IMR-90 (cell line): ENCODE measurements at regions not wholly inside any gene's neighbourhood (a gene's known extent, or its start where the extent isn't known, plus 50 kb on each side); places are given as distances from the start of the nearest gene placed in this dataset.

ENCODE experiments used
- ATAC-seq: fragments of 200-7000 bp; cut with Tn5 transposase; 2 replicates; pipeline ENCODE4 v1.9.1; 2020; ENCODE audit warnings: low read depth, mild to moderate bottlenecking, moderate library complexity
- BruUV-seq: library from RNA; stranded (reverse); fragments of 400-500 nt; replicated peaks from 2 replicates; lab custom pipeline; 2021; lab: Mats Ljungman, UMichigan
- CTCF ChIA-PET: fragments of 300-600 bp; formaldehyde crosslinking; extraction: SDS; loops from one replicate; lab custom pipeline; 2021; ENCODE audit warnings: antibody characterized with exemption; lab: Yijun Ruan, JAX
- POLR2A ChIA-PET: fragments of 300-600 bp; sonication (Branson Sonifier 250); formaldehyde crosslinking; loops from one replicate; lab custom pipeline; 2022; ENCODE audit warnings: antibody characterized with exemption; ENCODE audit not compliant: unreplicated experiment; lab: Charles Lee
- DNase-seq: peaks from one replicate; pipeline ENCODE4 v3.0.0; 2013
- H2AFZ ChIP-seq: replicated peaks from 2 replicates; pipeline ENCODE3; 2013; ENCODE audit warnings: low read length, mild to moderate bottlenecking; ENCODE audit not compliant: poor library complexity
- H2AK5ac ChIP-seq: 2 replicates; pipeline ENCODE4 v1.6.1; 2013; ENCODE audit warnings: low read depth, low read length, inconsistent platforms
- H2AK9ac ChIP-seq: replicated peaks from 2 replicates; pipeline ENCODE3; 2013; ENCODE audit warnings: mild to moderate bottlenecking, low read depth, low read length, moderate library complexity; ENCODE audit not compliant: poor library complexity
- H2BK120ac ChIP-seq: 2 replicates; pipeline ENCODE4 v1.6.1; 2013; ENCODE audit warnings: low read depth, low read length, inconsistent platforms
- H2BK15ac ChIP-seq: 3 replicates; pipeline ENCODE4 v1.6.1; 2013; ENCODE audit warnings: low read depth, low read length, inconsistent platforms
- H2BK20ac ChIP-seq: 2 replicates; pipeline ENCODE4 v1.6.1; 2013; ENCODE audit warnings: low read depth, mild to moderate bottlenecking, inconsistent platforms, low read length, moderate library complexity
- H2BK5ac ChIP-seq: 2 replicates; pipeline ENCODE4 v1.6.1; 2013; ENCODE audit warnings: mild to moderate bottlenecking, low read depth, low read length, inconsistent platforms; ENCODE audit not compliant: poor library complexity, severe bottlenecking
- H3K14ac ChIP-seq: replicated peaks from 2 replicates; pipeline ENCODE4 v1.6.1; 2013; ENCODE audit warnings: low read depth, low read length, inconsistent platforms
- H3K18ac ChIP-seq: 2 replicates; pipeline ENCODE4 v1.6.1; 2013; ENCODE audit warnings: low read depth, low read length, control low read depth
- H3K23ac ChIP-seq: 2 replicates; pipeline ENCODE4 v1.6.1; 2013; ENCODE audit warnings: low read depth, low read length, inconsistent platforms
- H3K27ac ChIP-seq: 2 replicates; pipeline ENCODE4 v1.5.1; 2013; ENCODE audit warnings: mild to moderate bottlenecking, control low read depth, low read length; ENCODE audit not compliant: insufficient read depth
- H3K27me3 ChIP-seq: 2 replicates; pipeline ENCODE4 v1.6.1; 2013; ENCODE audit warnings: low read length; ENCODE audit not compliant: control insufficient read depth, insufficient read depth
- H3K36me3 ChIP-seq: 2 replicates; pipeline ENCODE4 v1.6.1; 2013; ENCODE audit warnings: low read length, mixed read lengths; ENCODE audit not compliant: control insufficient read depth, insufficient read depth
- H3K4ac ChIP-seq: 2 replicates; pipeline ENCODE4 v1.6.1; 2013; ENCODE audit warnings: low read depth, low read length, inconsistent platforms
- H3K4me1 ChIP-seq: 2 replicates; pipeline ENCODE4 v1.6.1; 2013; ENCODE audit warnings: low read length, mixed read lengths; ENCODE audit not compliant: control insufficient read depth, insufficient read depth
- H3K4me2 ChIP-seq: 2 replicates; pipeline ENCODE4 v1.6.1; 2013; ENCODE audit warnings: low read depth, mild to moderate bottlenecking, control low read depth, low read length, moderate library complexity
- H3K4me3 ChIP-seq: 2 replicates; pipeline ENCODE4 v1.5.1; 2013; ENCODE audit warnings: low read depth, mild to moderate bottlenecking, control low read depth, low read length, moderate library complexity; ENCODE audit not compliant: insufficient read depth
- H3K56ac ChIP-seq: 2 replicates; pipeline ENCODE4 v1.6.1; 2013; ENCODE audit warnings: low read length, inconsistent platforms; ENCODE audit not compliant: insufficient read depth; ENCODE audit errors: extremely low read depth
- H3K79me1 ChIP-seq, 2 experiments: 2 replicates each; pipeline ENCODE4 v1.6.1; 2013; ENCODE audit warnings: low read length in 2 of 2, inconsistent platforms in 1 of 2, low read depth in 1 of 2
- H3K9ac ChIP-seq: 2 replicates; pipeline ENCODE4 v1.6.1; 2013; ENCODE audit warnings: low read depth, low read length, control low read depth
- H3K9me1 ChIP-seq: 2 replicates; pipeline ENCODE4 v1.6.1; 2013; ENCODE audit warnings: low read length, inconsistent platforms; ENCODE audit not compliant: insufficient read depth
- H3K9me3 ChIP-seq: 2 replicates; pipeline ENCODE4 v1.6.1; 2013; ENCODE audit warnings: low read length; ENCODE audit not compliant: control insufficient read depth, insufficient read depth
- H4K20me1 ChIP-seq: 2 replicates; pipeline ENCODE4 v1.6.1; 2013; ENCODE audit warnings: low read length, inconsistent platforms; ENCODE audit not compliant: insufficient read depth
- H4K5ac ChIP-seq: 2 replicates; pipeline ENCODE4 v1.6.1; 2013; ENCODE audit warnings: mild to moderate bottlenecking, low read depth, low read length, control low read depth
- H4K8ac ChIP-seq, 2 experiments: 2 replicates each; pipeline ENCODE4 v1.6.1; 2013; ENCODE audit warnings: low read depth in 2 of 2, low read length in 2 of 2, control low read depth in 1 of 2, inconsistent platforms in 1 of 2
- H4K91ac ChIP-seq: 2 replicates; pipeline ENCODE4 v1.6.1; 2013; ENCODE audit warnings: low read depth, low read length, inconsistent platforms; ENCODE audit not compliant: insufficient read depth
- BHLHE40 ChIP-seq: fragments of 150-350 bp; IDR thresholded peaks from 2 replicates; pipeline ENCODE4 v1.6.1; 2016; ENCODE audit warnings: mild to moderate bottlenecking, low read depth, low read length
- CEBPB ChIP-seq: IDR thresholded peaks from 2 replicates; pipeline ENCODE4 v1.6.1; 2012; ENCODE audit warnings: low read depth, low read length, improper control_type of control experiment
- CHD1 ChIP-seq: IDR thresholded peaks from 2 replicates; pipeline ENCODE4 v1.6.1; 2012; ENCODE audit warnings: low read depth, low read length, improper control_type of control experiment
- FOS ChIP-seq: fragments of 150-350 bp; IDR thresholded peaks from 2 replicates; pipeline ENCODE4 v1.6.1; 2016; ENCODE audit warnings: low read depth, low read length
- MAFK ChIP-seq: IDR thresholded peaks from 2 replicates; pipeline ENCODE4 v1.6.1; 2012; ENCODE audit warnings: low read depth, low read length, improper control_type of control experiment
- MAZ ChIP-seq: IDR thresholded peaks from 2 replicates; pipeline ENCODE4 v1.6.1; 2012; ENCODE audit warnings: low read depth, mild to moderate bottlenecking, low read length, improper control_type of control experiment, moderate library complexity, borderline replicate concordance
- MXI1 ChIP-seq: IDR thresholded peaks from 2 replicates; pipeline ENCODE4 v1.6.1; 2012; ENCODE audit warnings: low read depth, mild to moderate bottlenecking, low read length, moderate library complexity, borderline replicate concordance
- NFE2L2 ChIP-seq: fragments of 150-350 bp; IDR thresholded peaks from 2 replicates; pipeline ENCODE4 v1.6.1; 2016; ENCODE audit warnings: low read depth, mild to moderate bottlenecking, low read length
- POLR2A ChIP-seq: IDR thresholded peaks from 2 replicates; pipeline ENCODE4 v1.6.1; 2012; ENCODE audit warnings: mild to moderate bottlenecking, low read depth, low read length
- RAD21 ChIP-seq: IDR thresholded peaks from 2 replicates; pipeline ENCODE4 v1.6.1; 2012; ENCODE audit warnings: low read length, improper control_type of control experiment
- RCOR1 ChIP-seq: IDR thresholded peaks from 2 replicates; pipeline ENCODE4 v1.6.1; 2012; ENCODE audit warnings: mild to moderate bottlenecking, low read length, improper control_type of control experiment; ENCODE audit not compliant: insufficient replicate concordance
- RFX5 ChIP-seq: IDR thresholded peaks from 2 replicates; pipeline ENCODE4 v1.8.0; 2012; ENCODE audit warnings: low read depth, mild to moderate bottlenecking, low read length, moderate library complexity
- SMC3 ChIP-seq: fragments of 150-350 bp; IDR thresholded peaks from 2 replicates; pipeline ENCODE4 v1.6.1; 2016; ENCODE audit warnings: low read depth, mild to moderate bottlenecking, antibody characterized with exemption, low read length, moderate library complexity
- WGBS, 2 experiments: methylation state at CpG; one replicate each; pipeline versions ENCODE4 v1.1.5 to v1.1.7; 2013; ENCODE audit warnings: missing lambda C conversion rate in 2 of 2; ENCODE audit not compliant: insufficient read length in 1 of 2; ENCODE audit errors: extremely low coverage in 2 of 2; 5-methylcytosine and 5-hydroxymethylcytosine counted together
- dilution Hi-C: fragments of 300-500 bp; cut with HindIII; formaldehyde crosslinking; loops from one replicate; pipeline ENCODE4 v1.14.3; 2018; ENCODE audit warnings: low sequenced_read_pairs; ENCODE audit not compliant: unreplicated experiment
- in situ Hi-C: fragments of 300-500 bp; cut with MboI; formaldehyde crosslinking; loops from 3 replicates; pipeline ENCODE4 v1.14.3; 2019; ENCODE audit warnings: low sequenced_read_pairs, inconsistent platforms, mixed read lengths
- intact Hi-C: fragments of 100-400 bp; cut with micrococcal nuclease; formaldehyde crosslinking; loops from 2 replicates; pipeline ENCODE4 v1.10.0; 2022
- TF ChIP-seq, protein P1 (sequence below): conservative IDR thresholded peaks from 2 replicates; pipeline ENCODE4 v1.5.1; 2012; ENCODE audit warnings: mild to moderate bottlenecking, low read depth, low read length, improper control_type of control experiment
- TF ChIP-seq, protein P2 (sequence below): fragments of 150-350 bp; IDR thresholded peaks from 2 replicates; pipeline ENCODE4 v1.6.1; 2016; ENCODE audit warnings: low read depth, mild to moderate bottlenecking, low read length, moderate library complexity, borderline replicate concordance
- TF ChIP-seq, protein P3 (sequence below): fragments of 150-350 bp; IDR thresholded peaks from 2 replicates; pipeline ENCODE4 v1.6.1; 2017; ENCODE audit warnings: mild to moderate bottlenecking, antibody characterized with exemption, low read length, low read depth

DNA sequence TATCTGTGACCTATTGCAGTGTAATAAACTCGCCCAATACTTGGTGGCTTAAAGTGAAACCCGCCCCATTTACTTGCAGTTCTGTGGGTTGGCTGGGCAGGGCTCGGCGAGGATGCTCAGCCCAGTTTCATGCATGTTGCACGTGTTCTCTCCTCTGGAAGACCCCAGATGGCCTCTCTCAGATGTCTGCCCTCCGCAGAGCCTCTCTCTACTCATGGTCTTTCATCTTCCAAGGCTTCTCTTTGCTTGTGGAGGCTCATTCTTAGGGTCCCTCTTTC lies 251.4 kb downstream of the SOD2 start:
- ChIA-PET POLR2A (no interaction called here), CTCF (no interaction called here)
- Histone ChIP-seq H3K4ac (no peak overlapping the region), H4K8ac (no peak overlapping the region), H3K4me2 (no peak overlapping the region), H3K27me3 (no peaks in the 10 kb centered on the region), H2BK15ac (no peak overlapping the region), H3K14ac (no peak overlapping the region), H3K27ac (no peak overlapping the region), H3K18ac (no peak overlapping the region), H2BK20ac (no peak overlapping the region), H3K79me1 (no peaks in the 10 kb centered on the region), H3K36me3 (no peaks in the 10 kb centered on the region), H4K91ac (no peak overlapping the region), H3K9me3 (no peaks in the 10 kb centered on the region), H3K9ac (no peak overlapping the region), H3K56ac (no peak overlapping the region), H3K9me1 (no peaks in the 10 kb centered on the region), H2BK120ac (no peak overlapping the region), H4K20me1 (no peaks in the 10 kb centered on the region), H2AK9ac (no peak overlapping the region), H3K4me3 (no peak overlapping the region), H2AK5ac (no peak overlapping the region), H3K4me1 (no peaks in the 10 kb centered on the region), H2BK5ac (no peak overlapping the region), H4K5ac (no peak overlapping the region), H2AFZ (no peak overlapping the region), H3K23ac (no peak overlapping the region)
- intact Hi-C loops (no loop called here), dilution Hi-C loops (no loop called here), in situ Hi-C loops (no loop called here)
- ATAC-seq (no peak), DNase-seq (no peak)
- TF ChIP-seq, protein P1, sequence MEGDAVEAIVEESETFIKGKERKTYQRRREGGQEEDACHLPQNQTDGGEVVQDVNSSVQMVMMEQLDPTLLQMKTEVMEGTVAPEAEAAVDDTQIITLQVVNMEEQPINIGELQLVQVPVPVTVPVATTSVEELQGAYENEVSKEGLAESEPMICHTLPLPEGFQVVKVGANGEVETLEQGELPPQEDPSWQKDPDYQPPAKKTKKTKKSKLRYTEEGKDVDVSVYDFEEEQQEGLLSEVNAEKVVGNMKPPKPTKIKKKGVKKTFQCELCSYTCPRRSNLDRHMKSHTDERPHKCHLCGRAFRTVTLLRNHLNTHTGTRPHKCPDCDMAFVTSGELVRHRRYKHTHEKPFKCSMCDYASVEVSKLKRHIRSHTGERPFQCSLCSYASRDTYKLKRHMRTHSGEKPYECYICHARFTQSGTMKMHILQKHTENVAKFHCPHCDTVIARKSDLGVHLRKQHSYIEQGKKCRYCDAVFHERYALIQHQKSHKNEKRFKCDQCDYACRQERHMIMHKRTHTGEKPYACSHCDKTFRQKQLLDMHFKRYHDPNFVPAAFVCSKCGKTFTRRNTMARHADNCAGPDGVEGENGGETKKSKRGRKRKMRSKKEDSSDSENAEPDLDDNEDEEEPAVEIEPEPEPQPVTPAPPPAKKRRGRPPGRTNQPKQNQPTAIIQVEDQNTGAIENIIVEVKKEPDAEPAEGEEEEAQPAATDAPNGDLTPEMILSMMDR: no peak
- no peak for TF ChIP-seq RFX5
- no peak for TF ChIP-seq SMC3
- no peak for TF ChIP-seq RAD21
- no peak for TF ChIP-seq CEBPB
- TF ChIP-seq MXI1: no peak
- TF ChIP-seq POLR2A: no peak
- TF ChIP-seq, protein P2, sequence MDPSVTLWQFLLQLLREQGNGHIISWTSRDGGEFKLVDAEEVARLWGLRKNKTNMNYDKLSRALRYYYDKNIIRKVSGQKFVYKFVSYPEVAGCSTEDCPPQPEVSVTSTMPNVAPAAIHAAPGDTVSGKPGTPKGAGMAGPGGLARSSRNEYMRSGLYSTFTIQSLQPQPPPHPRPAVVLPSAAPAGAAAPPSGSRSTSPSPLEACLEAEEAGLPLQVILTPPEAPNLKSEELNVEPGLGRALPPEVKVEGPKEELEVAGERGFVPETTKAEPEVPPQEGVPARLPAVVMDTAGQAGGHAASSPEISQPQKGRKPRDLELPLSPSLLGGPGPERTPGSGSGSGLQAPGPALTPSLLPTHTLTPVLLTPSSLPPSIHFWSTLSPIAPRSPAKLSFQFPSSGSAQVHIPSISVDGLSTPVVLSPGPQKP: no peak
- TF ChIP-seq FOS: no peak
- TF ChIP-seq MAZ: no peak
- no peak for TF ChIP-seq CHD1
- TF ChIP-seq BHLHE40: no peak
- TF ChIP-seq NFE2L2: no peak
- TF ChIP-seq, protein P3, sequence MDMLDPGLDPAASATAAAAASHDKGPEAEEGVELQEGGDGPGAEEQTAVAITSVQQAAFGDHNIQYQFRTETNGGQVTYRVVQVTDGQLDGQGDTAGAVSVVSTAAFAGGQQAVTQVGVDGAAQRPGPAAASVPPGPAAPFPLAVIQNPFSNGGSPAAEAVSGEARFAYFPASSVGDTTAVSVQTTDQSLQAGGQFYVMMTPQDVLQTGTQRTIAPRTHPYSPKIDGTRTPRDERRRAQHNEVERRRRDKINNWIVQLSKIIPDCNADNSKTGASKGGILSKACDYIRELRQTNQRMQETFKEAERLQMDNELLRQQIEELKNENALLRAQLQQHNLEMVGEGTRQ: no peak
- no peak for TF ChIP-seq MAFK
- TF ChIP-seq RCOR1: no peak
- 44% methylated on average over 4 of the region's 6 CpGs; no CpG with 5 or more reads in 1 of the 2 experiments for WGBS, 2 experiments
- no TSS peak for BruUV-seq
